SK-N-SH treated with all-trans-retinoic acid at 6 μM for 48 hours (cell line): ENCODE measurements at regions not wholly inside any gene's neighbourhood (a gene's known extent, or its start where the extent isn't known, plus 50 kb on each side); places are given as distances from the start of the nearest gene placed in this dataset.

Experiments used
- ARNTL ChIP-seq: fragments of 450-650 bp; formaldehyde crosslinking; IDR thresholded peaks from 2 replicates; pipeline ENCODE4 v1.5.0; 2020; ENCODE audit warnings: low read depth, mild to moderate bottlenecking, moderate library complexity, borderline replicate concordance
- CREB5 ChIP-seq: fragments of 250-450 bp; sonication (Bioruptor Pico); IDR thresholded peaks from 2 replicates; pipeline ENCODE4 v1.5.1; 2020; ENCODE audit warnings: low read depth, mild to moderate bottlenecking, moderate library complexity
- CSDC2 ChIP-seq: fragments of 250-450 bp; sonication (Bioruptor Pico); IDR thresholded peaks from 2 replicates; pipeline ENCODE4 v1.5.0; 2020; ENCODE audit warnings: mild to moderate bottlenecking, moderate library complexity
- OSR1 ChIP-seq: fragments of 250-450 bp; sonication (Bioruptor Pico); IDR thresholded peaks from 2 replicates; pipeline ENCODE4 v1.8.0; 2022; ENCODE audit warnings: moderate library complexity, mild to moderate bottlenecking, inconsistent platforms
- RARB ChIP-seq: fragments of 250-450 bp; sonication (Bioruptor Pico); IDR thresholded peaks from 2 replicates; pipeline ENCODE4 v1.8.0; 2021; ENCODE audit warnings: mild to moderate bottlenecking, moderate library complexity
- SNAI2 ChIP-seq: fragments of 250-450 bp; sonication (Bioruptor Pico); IDR thresholded peaks from 2 replicates; pipeline ENCODE4 v1.5.0; 2020; ENCODE audit warnings: mild to moderate bottlenecking, moderate library complexity
- TCF4 ChIP-seq: fragments of 250-450 bp; sonication (Bioruptor Pico); IDR thresholded peaks from 2 replicates; pipeline ENCODE4 v1.8.0; 2021; ENCODE audit warnings: mild to moderate bottlenecking, moderate library complexity, borderline replicate concordance
- ZFP3 ChIP-seq: fragments of 250-450 bp; sonication (Bioruptor Pico); IDR thresholded peaks from 2 replicates; pipeline ENCODE4 v1.5.0; 2020; ENCODE audit warnings: mild to moderate bottlenecking, moderate library complexity
- ZFP30 ChIP-seq: fragments of 450-650 bp; formaldehyde crosslinking; IDR thresholded peaks from 2 replicates; pipeline ENCODE4 v1.5.0; 2022; ENCODE audit warnings: mild to moderate bottlenecking, moderate library complexity
- ZNF565 ChIP-seq: fragments of 450-650 bp; formaldehyde crosslinking; conservative IDR thresholded peaks from 2 replicates; pipeline ENCODE4 v1.5.0; 2020; ENCODE audit warnings: low read depth, mild to moderate bottlenecking, moderate library complexity
- ZNF8 ChIP-seq: fragments of 450-650 bp; formaldehyde crosslinking; IDR thresholded peaks from 2 replicates; pipeline ENCODE4 v1.5.0; 2020; ENCODE audit warnings: mild to moderate bottlenecking, moderate library complexity
- TF ChIP-seq, protein P1 (sequence below): fragments of 250-450 bp; sonication (Bioruptor Pico); IDR thresholded peaks from 2 replicates; pipeline ENCODE4 v1.8.0; 2021; ENCODE audit warnings: low read depth, mild to moderate bottlenecking, moderate library complexity, borderline replicate concordance
- TF ChIP-seq, protein P2 (sequence below): fragments of 250-450 bp; sonication (Bioruptor Pico); IDR thresholded peaks from 2 replicates; pipeline ENCODE4 v1.8.0; 2020; ENCODE audit warnings: mild to moderate bottlenecking, moderate library complexity, borderline replicate concordance

DNA sequence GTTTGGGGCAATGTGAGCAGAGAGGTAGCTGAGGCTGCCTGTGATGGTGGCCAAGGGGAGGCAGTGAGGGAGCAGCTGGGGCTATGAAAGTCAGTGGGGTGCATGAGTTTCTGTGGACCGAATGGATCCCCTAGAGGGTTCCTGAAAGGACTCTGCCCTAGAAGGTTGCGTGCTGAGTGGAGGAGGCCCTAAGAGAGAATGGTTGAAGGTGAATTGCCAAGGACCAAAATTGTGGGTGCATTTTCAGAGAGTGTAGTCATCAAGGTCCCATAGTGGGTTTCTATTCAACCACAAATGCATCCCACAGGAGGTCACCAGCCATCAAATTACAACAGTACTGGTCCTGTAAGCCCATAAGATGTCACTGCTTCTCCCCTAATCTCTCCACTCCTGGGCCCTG lies 298.3 kb downstream of the CDK5RAP2 start:
- TF ChIP-seq TCF4 (CRISPR knock-in tag) (no peak), RARB (no peak), CREB5 (no peak), ZFP3 (CRISPR knock-in tag) (no peak), SNAI2 (CRISPR knock-in tag) (no peak), ZNF565 (no peak), ARNTL (CRISPR knock-in tag) (no peak), ZFP30 (no peak), CSDC2 (CRISPR knock-in tag) (no peak), OSR1 (no peak), ZNF8 (CRISPR knock-in tag) (no peak)
- TF ChIP-seq, protein P1, sequence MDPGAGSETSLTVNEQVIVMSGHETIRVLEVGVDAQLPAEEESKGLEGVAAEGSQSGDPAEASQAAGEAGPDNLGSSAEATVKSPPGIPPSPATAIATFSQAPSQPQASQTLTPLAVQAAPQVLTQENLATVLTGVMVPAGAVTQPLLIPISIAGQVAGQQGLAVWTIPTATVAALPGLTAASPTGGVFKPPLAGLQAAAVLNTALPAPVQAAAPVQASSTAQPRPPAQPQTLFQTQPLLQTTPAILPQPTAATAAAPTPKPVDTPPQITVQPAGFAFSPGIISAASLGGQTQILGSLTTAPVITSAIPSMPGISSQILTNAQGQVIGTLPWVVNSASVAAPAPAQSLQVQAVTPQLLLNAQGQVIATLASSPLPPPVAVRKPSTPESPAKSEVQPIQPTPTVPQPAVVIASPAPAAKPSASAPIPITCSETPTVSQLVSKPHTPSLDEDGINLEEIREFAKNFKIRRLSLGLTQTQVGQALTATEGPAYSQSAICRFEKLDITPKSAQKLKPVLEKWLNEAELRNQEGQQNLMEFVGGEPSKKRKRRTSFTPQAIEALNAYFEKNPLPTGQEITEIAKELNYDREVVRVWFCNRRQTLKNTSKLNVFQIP (CRISPR knock-in tag): no peak
- TF ChIP-seq, protein P2, sequence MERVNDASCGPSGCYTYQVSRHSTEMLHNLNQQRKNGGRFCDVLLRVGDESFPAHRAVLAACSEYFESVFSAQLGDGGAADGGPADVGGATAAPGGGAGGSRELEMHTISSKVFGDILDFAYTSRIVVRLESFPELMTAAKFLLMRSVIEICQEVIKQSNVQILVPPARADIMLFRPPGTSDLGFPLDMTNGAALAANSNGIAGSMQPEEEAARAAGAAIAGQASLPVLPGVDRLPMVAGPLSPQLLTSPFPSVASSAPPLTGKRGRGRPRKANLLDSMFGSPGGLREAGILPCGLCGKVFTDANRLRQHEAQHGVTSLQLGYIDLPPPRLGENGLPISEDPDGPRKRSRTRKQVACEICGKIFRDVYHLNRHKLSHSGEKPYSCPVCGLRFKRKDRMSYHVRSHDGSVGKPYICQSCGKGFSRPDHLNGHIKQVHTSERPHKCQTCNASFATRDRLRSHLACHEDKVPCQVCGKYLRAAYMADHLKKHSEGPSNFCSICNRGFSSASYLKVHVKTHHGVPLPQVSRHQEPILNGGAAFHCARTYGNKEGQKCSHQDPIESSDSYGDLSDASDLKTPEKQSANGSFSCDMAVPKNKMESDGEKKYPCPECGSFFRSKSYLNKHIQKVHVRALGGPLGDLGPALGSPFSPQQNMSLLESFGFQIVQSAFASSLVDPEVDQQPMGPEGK (CRISPR knock-in tag): no peak
